ENCODE measurements at regions not wholly inside any gene's neighbourhood (a gene's known extent, or its start where the extent isn't known, plus 50 kb on each side); places are given as distances from the start of the nearest gene placed in this dataset.

DNA sequence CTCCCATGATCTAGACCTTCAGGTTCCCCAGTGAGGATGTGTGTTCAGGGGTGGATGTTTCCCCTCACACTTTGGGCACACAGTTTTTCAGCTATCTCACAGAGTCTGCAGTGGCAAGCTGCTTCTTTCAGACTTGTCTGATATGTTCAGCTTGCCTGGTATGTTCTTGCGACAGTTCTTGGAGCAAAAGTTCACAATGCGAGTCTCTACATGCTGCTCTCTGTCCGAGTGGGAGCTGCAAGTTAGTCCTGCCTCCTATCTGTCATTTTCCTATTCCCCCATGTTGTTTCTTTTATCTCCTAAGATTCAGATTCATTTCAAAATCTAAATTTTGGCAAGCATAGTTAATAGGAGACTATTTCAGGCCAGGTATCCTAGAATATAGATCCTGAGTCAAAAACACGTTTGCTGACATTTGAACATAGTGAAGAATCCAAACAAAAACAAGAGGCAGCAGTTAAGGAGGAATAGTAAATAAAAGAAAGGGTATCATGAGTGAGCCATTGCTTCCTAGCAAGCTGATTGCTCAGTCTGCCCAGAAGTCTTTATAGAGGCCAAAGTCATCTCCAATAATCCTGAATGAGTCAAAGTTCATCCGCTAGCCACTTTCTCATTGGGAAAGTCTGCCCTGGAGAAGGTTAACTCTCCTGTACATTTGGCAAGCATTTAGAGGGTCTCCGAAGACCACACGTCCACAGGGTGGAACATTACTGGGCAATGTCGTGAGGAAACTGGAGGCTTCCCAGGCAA, 140.2 kb upstream of the MOCS1 start:
- Histone ChIP-seq H3K27me3 (replicated peaks) (no peaks in the 10 kb centered on the region), H3K27ac (no peak overlapping the region), H3K36me3 (replicated peaks) (no peaks in the 10 kb centered on the region), H3K4me3 (ENCODE audit: low read depth, low read length) (no peak overlapping the region)
- TF ChIP-seq, protein P1, sequence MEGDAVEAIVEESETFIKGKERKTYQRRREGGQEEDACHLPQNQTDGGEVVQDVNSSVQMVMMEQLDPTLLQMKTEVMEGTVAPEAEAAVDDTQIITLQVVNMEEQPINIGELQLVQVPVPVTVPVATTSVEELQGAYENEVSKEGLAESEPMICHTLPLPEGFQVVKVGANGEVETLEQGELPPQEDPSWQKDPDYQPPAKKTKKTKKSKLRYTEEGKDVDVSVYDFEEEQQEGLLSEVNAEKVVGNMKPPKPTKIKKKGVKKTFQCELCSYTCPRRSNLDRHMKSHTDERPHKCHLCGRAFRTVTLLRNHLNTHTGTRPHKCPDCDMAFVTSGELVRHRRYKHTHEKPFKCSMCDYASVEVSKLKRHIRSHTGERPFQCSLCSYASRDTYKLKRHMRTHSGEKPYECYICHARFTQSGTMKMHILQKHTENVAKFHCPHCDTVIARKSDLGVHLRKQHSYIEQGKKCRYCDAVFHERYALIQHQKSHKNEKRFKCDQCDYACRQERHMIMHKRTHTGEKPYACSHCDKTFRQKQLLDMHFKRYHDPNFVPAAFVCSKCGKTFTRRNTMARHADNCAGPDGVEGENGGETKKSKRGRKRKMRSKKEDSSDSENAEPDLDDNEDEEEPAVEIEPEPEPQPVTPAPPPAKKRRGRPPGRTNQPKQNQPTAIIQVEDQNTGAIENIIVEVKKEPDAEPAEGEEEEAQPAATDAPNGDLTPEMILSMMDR (IDR thresholded peaks at IDR 0.05; ENCODE audit: low read depth, low read length, missing control alignments), result no peak
- DNase-seq, result no peak
- in situ Hi-C loops (cut with HindIII; ENCODE audit: low pct_ligation_motif_present, low sequenced_read_pairs), result no loop called here

DNA sequence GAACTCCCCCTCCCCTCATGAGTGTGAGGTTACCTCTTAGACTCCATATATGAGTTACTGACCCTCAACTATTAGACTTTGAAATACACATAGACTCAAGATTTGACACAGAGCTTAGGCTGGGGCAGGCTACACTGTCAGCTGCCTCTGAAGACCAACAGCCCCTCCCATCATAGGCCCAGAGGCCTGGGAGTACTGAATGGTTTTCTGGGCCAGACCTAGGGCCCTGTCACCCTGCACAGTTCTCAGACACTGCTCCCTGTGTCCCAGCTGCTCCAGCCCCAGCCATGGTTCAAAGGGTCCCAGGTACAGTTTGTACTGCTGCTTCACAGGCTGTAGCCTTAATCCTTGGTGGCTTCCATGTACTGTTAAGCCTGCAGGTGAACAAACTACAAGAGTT, 132.1 kb upstream of the MOCS1 start:
- in situ Hi-C loops (cut with HindIII; ENCODE audit: low pct_ligation_motif_present, low sequenced_read_pairs), result no loop called here
- TF ChIP-seq, protein P1 (IDR thresholded peaks at IDR 0.05; ENCODE audit: low read depth, low read length, missing control alignments), result no peak
- Histone ChIP-seq H3K4me3 (ENCODE audit: low read depth, low read length) (no peak overlapping the region), H3K27me3 (replicated peaks) (no peaks in the 10 kb centered on the region), H3K36me3 (replicated peaks) (no peaks in the 10 kb centered on the region), H3K27ac (no peak overlapping the region)
- no peak for DNase-seq

DNA sequence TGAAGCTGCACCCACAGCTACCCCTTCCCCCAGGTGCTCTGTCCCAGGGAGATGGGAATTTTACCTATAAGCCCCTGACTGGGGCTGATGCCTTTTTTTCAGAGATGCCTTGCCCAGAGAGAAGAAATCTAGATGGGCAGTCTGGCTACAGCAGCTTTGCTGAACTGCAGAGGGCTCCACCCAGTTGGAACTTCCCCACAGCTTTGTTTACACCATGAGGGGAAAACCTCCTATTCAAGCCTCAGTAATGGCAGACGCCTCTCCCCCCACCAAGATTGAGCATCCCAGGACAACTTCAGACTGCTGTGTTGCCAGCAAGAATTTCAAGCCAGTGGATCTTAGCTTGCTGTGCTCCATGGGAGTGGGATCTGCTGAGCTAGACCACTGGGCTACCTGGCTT, 122.6 kb upstream of the MOCS1 start:
- no peak overlapping the region for H3K27ac ChIP-seq
- TF ChIP-seq, protein P1 (IDR thresholded peaks at IDR 0.05; ENCODE audit: low read depth, low read length, missing control alignments), result no peak
- H3K4me3 ChIP-seq (ENCODE audit: low read depth, low read length), result no peak overlapping the region
- no peaks in the 10 kb centered on the region for H3K36me3 ChIP-seq (replicated peaks)
- H3K27me3 ChIP-seq (replicated peaks), result no peaks in the 10 kb centered on the region
- in situ Hi-C loops (cut with HindIII; ENCODE audit: low pct_ligation_motif_present, low sequenced_read_pairs), result no loop called here
- no peak for DNase-seq

DNA sequence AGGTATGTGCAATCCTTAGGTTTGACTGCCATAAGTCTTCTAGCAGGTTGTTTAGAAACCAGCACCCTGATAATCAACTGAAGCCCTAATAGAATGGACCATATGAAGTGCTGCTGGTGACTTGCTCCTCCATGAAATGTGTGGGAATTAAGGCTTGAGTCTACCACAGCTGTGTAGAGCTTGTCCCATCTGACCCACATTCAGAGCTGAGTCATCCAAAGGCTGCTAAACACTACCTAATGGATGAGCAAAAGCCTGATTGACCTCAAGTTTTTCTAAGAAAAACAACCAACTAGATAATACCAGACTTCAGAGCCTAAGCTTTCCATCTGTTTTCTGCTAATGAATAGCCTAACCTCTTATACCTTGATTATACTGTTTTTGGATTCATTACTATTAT, 120.3 kb upstream of the MOCS1 start:
- H3K4me3 ChIP-seq (ENCODE audit: low read depth, low read length), result no peak overlapping the region
- no peak overlapping the region for H3K27ac ChIP-seq
- H3K36me3 ChIP-seq (replicated peaks), result no peaks in the 10 kb centered on the region
- TF ChIP-seq, protein P1 (IDR thresholded peaks at IDR 0.05; ENCODE audit: low read depth, low read length, missing control alignments), result no peak
- H3K27me3 ChIP-seq (replicated peaks), result no peaks in the 10 kb centered on the region
- in situ Hi-C loops (cut with HindIII; ENCODE audit: low pct_ligation_motif_present, low sequenced_read_pairs), result no loop called here
- no peak for DNase-seq

DNA sequence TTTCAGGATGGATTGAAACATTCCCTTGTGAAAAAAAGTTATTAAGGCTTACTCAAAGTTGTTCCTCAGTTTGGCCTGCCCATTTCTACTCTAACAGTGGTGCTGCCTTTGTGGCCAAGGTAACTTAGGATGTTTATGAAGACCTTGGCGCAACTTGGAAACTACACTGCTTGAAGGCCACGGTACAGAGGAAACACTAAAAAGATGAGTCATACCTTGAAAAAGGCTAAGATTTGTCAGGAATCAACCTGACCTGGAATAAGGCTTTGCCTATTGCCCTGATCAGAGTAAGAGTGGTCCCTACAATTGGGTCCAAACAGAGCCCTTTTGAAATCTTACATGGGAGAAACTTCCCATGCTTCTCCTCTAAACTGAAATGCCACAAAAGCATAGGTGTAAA, 119.9 kb upstream of the MOCS1 start:
- Histone ChIP-seq H3K4me3 (ENCODE audit: low read depth, low read length) (no peak overlapping the region), H3K27me3 (replicated peaks) (no peaks in the 10 kb centered on the region), H3K27ac (no peak overlapping the region), H3K36me3 (replicated peaks) (no peaks in the 10 kb centered on the region)
- TF ChIP-seq, protein P1 (IDR thresholded peaks at IDR 0.05; ENCODE audit: low read depth, low read length, missing control alignments), result no peak
- in situ Hi-C loops (cut with HindIII; ENCODE audit: low pct_ligation_motif_present, low sequenced_read_pairs), result no loop called here
- no peak for DNase-seq

DNA sequence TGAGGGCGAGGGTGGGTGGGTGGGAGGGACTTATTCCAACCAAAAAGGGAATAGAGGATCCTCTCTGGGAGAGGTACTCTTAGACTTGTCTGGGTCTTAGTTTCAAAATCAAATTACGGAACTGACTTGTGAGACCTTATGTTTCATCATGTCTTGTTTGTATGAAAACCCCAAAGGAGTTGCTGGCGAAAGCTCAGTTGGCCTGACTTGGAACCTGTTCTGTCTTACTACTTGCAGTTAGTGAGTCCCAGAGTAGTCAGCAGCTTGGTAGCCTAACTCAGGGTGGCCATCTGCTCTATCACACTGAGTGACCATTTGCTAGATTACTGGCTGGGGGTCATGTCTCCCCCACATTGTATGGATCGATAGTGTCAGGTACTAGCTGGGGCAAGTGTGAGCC, 114.9 kb upstream of the MOCS1 start:
- Histone ChIP-seq H3K27ac (no peak overlapping the region), H3K27me3 (replicated peaks) (no peaks in the 10 kb centered on the region), H3K36me3 (replicated peaks) (no peaks in the 10 kb centered on the region), H3K4me3 (ENCODE audit: low read depth, low read length) (no peak overlapping the region)
- TF ChIP-seq, protein P1 (IDR thresholded peaks at IDR 0.05; ENCODE audit: low read depth, low read length, missing control alignments), result no peak
- DNase-seq, result no peak
- in situ Hi-C loops (cut with HindIII; ENCODE audit: low pct_ligation_motif_present, low sequenced_read_pairs), result no loop called here

Measured in brain microvascular endothelial cell (primary cell).